Adrenal gland (tissue), 5 donors: ENCODE measurements at regions not wholly inside any gene's neighbourhood (a gene's known extent, or its start where the extent isn't known, plus 50 kb on each side); places are given as distances from the start of the nearest gene placed in this dataset.
"Not testable (repeated sequence)": the region's sequence is repeated elsewhere in the genome, so short reads cannot be mapped to it uniquely, and the experiment has no call there.

ENCODE experiments used
- POLR2A ChIP-seq, 2 donors: fragments of 450-650 bp; IDR thresholded peaks; one replicate each; pipeline ENCODE4 v1.6.1; 2017; ENCODE audit warnings: antibody characterized with exemption in 2 of 2, mild to moderate bottlenecking in 2 of 2, moderate library complexity in 1 of 2
- TF ChIP-seq, protein P1 (sequence below), 6 experiments: fragments of 450-650 bp in 4 of 6; fragments of 200-600 bp in 2 of 6; sonication (generic) in 1 of 6; IDR thresholded peaks; 1 replicate in 5 of 6; 2 replicates in 1 of 6; pipeline versions ENCODE4 v1.5.1 to v1.8.0; 2016 to 2021; ENCODE audit warnings: antibody characterized with exemption in 6 of 6, mild to moderate bottlenecking in 2 of 6, moderate library complexity in 1 of 6
- donor health status: DM: no; HTN: no; CAD: no.

DNA sequence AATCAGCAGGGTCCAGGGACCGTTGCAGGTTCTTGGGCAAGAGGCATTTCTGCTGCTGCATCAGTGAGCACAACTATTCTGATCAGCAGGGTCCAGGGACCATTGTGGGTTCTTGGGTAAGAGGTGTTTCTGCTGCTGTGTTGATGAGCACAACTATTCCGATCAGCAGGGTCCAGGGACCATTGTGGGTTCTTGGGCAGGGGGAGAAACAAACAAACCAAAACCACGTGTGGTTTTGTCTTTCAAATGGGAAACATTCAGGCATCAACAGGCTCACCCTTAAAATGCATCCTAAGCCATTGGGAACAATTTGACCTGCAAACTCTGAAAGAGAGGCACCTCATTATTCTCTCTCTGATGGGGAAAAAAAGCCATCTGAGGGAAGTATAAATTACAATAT, 377.4 kb downstream of the OMA1 start:
- TF ChIP-seq, protein P1, sequence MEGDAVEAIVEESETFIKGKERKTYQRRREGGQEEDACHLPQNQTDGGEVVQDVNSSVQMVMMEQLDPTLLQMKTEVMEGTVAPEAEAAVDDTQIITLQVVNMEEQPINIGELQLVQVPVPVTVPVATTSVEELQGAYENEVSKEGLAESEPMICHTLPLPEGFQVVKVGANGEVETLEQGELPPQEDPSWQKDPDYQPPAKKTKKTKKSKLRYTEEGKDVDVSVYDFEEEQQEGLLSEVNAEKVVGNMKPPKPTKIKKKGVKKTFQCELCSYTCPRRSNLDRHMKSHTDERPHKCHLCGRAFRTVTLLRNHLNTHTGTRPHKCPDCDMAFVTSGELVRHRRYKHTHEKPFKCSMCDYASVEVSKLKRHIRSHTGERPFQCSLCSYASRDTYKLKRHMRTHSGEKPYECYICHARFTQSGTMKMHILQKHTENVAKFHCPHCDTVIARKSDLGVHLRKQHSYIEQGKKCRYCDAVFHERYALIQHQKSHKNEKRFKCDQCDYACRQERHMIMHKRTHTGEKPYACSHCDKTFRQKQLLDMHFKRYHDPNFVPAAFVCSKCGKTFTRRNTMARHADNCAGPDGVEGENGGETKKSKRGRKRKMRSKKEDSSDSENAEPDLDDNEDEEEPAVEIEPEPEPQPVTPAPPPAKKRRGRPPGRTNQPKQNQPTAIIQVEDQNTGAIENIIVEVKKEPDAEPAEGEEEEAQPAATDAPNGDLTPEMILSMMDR (IDR thresholded peaks at IDR 0.05): not testable (repeated sequence)
- not testable (repeated sequence) for TF ChIP-seq POLR2A (IDR thresholded peaks at IDR 0.05)
